GM21529 (cell line): ENCODE measurements at regions not wholly inside any gene's neighbourhood (a gene's known extent, or its start where the extent isn't known, plus 50 kb on each side); places are given as distances from the start of the nearest gene placed in this dataset.

Experiments used
- ATAC-seq: cut with Tn5 transposase; IDR thresholded peaks from one replicate; pipeline ENCODE4 v1.9.1; 2021; ENCODE audit not compliant: unreplicated experiment

DNA sequence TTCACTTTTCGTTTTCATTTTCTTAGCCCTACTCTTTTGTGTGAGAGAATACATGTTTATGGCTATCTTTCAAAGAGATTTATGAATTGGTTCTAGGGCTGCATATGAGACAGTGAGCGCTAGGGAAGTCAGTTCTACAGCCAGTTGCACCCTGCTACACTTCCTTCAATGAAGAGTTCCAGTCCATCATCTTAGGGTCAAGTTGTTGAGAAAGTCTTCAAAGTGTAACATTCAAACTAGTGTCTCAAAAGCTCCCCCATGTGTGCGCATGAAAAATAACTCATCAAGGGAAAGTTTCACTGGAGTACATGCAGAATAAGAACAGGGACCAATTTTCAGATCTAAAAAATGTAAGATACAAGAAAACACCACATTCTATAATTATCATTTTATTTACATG, 317.2 kb downstream of the DEPDC1B start:
- peak; percentile 39 for ATAC-seq

DNA sequence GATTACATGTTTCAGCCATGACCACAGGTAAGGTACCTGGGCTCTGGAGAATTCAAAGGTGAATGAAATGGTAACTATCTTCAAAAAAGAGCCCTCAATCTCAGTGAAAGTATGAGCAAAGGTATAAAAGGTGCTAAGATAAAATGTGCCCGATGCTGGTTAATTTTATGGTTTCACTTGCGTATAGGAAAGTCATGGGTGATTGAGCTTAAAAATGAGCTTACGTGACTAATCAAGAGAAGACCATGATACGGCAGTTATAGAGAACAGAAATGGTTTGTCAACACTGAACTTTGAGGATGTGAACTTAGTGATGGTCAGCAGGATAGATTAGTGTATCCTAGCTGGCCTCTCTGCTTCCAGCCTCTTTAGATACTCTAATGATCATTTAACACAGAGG, 320.1 kb downstream of the DEPDC1B start:
- ATAC-seq = no peak

GRCh38 chr5:60377826-60378225, 322.1 kb downstream of the DEPDC1B start:
- ATAC-seq = no peak

GRCh38 chr5:60376860-60377259, 323.1 kb downstream of the DEPDC1B start:
- ATAC-seq = no peak

DNA sequence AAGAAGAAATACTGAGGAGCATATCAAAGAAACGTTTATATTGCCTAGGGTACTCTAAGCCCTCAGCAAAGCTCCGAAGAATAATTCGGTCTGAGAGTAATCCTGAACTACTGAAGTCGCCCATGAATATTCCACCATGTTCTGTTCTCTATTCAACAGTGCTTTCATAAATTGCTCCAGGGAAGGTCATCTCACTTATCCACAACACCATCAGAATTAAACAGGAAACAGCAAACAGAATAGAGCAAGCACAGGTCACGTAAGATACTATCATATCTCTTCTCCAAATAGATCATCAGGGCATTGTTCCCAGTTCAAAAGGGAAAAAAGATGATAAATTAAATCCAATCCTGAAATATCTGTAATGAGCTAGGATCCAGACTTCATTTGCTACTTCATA, 325.6 kb downstream of the DEPDC1B start:
- no peak for ATAC-seq

- ATAC-seq = no peak
Observed at GRCh38 chr5:60372786-60373185, 327.2 kb downstream of the DEPDC1B start.

DNA sequence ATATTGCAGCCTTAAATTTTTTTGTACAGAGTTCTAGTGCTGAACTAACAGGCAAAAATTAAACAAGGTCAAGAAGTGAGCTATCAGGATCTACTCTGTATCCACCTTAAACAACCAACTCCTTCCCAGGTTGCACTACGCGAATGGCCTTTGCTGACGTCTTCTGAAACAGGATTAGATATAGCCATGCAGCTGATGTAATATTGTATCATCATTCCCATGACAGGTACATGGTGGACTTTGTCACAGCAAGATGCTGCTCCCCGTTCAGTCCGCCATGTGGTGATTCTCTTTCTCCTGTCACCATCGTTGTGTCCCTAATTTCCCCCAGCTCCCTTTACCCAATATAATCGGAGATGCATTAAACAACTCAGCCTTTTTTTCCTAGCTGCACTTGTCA, 328.9 kb downstream of the DEPDC1B start:
- ATAC-seq = no peak

DNA sequence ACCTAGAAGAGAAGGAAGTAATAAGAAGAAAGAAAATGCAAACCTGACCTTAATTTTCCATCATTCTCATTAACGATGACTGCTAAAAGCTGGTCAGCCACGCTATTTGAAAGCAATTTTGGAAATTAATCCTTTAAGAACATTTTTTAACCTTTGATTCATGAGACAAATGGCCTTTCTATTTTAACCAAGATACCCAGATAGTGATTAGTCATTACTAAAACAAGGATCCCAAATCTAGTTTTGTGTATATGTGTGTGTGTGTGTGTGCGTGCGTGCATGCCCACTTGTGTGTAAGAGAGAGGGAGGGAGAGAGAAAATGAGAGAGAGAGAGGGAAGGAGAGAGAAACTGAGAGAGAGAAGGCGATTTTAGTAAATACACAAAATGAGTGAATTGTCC, 329.5 kb downstream of the DEPDC1B start:
- ATAC-seq = no peak

- no peak for ATAC-seq
Observed at GRCh38 chr5:60369391-60369790, 330.6 kb downstream of the DEPDC1B start.

DNA sequence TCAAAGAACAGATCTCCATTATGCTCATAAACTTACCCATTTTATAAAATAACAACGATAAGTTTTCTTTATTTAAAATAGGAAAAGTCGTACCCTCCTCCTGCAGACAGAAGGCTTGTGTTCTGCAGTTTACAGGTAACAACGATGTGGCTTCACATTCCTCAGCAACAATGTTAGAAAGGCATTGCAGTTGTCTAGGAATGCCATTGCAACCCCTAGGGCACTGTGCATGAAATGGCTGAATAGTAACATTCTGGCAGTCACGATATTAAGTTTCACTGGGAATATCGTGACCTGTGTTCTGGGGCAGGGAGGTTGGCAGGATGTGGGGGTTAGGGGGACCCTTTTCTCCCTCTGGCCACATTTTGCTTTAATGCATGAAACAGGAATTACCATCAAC, 331.9 kb downstream of the DEPDC1B start:
- no peak for ATAC-seq

- no peak for ATAC-seq
Observed at GRCh38 chr5:60366489-60366888, 333.5 kb downstream of the DEPDC1B start.

- ATAC-seq = no peak
Observed at GRCh38 chr5:60365001-60365400, 335.0 kb downstream of the DEPDC1B start.

- no peak for ATAC-seq
Observed at GRCh38 chr5:60362158-60362557, 337.8 kb downstream of the DEPDC1B start.

DNA sequence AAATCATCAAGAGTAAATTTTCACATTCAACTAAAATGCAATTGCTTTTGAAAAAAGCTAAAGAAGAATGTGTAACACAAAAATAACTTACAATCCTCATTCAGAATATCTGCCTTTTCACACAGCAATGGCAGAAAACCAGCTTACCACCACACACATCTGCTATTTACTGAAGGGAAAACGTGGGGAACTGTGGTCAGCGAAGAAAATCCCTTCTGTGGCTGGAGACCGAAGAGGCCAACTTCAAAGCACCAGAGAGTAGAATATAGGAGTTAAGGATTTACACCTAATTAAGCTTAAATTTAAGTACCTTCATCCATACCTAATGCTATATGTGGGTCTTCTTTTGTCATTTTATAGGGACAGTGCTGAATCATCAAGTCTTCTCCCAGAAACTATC, 339.6 kb downstream of the DEPDC1B start:
- ATAC-seq = no peak

DNA sequence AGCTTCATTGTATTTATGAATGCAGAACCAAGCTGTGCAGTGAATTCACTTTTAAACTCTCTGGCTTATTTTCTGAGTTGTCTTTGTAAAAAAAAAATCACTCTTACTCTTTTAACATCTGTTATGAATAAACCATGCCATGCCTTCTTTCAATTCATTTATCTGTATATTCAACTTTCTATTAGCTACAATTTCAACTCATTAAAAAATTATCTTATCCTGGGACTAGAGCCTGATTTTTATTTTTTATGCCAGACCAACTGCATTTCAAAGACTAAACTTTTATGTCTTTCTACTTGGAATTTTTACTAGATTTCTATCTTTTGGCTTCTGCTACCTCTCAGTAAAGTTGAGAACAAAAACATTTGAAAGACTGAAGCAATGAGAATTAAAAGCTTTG, 342.7 kb downstream of the DEPDC1B start:
- ATAC-seq = no peak

DNA sequence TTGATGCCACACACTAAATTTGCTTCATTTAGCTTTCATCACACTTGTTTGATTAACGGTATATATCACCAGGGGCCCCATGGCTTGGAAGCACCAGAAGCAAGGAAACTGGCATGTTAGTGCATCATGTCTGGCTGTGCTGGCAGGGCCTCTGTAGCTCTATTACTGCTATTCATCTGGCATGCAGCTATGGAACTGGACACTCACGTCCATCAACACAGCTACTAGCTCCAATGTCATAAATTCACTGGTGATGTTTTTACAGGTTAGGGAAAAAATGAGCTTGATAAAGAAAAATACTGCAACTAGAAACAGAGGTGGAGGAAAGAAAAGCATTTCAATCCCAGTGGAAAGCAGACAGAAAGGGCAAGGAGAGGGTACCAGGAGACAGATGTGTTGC, 343.2 kb downstream of the DEPDC1B start:
- ATAC-seq = no peak

DNA sequence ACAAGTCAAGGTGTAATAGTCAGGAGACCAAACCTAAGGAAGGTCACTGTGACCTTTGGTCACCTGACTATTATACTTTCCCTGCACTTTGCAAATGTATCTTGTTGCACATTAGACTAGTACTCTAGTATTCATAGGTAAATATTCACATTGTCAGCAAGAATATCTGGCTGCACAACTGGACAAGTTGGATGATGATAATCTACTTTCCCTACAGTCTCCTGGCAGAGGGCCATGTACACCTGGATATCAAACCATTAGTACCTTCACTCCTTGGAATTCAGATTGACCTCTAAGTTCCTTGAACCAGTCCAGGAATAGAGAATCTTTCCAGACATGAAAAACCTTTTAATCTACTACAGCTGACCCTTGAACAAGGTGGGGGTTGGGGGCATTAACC, 344.8 kb downstream of the DEPDC1B start:
- no peak for ATAC-seq

DNA sequence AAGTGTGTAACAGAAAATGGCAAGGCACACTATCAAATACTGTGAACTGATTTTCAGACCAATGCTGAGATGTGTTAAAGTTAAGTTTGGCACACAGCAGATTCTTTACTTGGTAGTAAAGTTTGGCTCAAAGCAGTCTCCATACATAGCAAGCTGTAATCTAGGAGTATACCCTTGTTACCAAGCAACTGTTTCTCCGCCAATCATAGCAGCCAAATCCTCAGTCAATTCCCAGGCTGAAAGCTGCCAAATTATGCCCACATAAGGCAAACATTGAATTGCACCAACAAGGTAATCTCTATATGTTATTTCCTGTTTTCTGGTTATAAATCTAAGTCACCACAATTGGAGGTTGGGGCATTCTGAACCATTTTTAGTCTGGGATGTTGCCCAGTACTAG, 345.7 kb downstream of the DEPDC1B start:
- no peak for ATAC-seq

DNA sequence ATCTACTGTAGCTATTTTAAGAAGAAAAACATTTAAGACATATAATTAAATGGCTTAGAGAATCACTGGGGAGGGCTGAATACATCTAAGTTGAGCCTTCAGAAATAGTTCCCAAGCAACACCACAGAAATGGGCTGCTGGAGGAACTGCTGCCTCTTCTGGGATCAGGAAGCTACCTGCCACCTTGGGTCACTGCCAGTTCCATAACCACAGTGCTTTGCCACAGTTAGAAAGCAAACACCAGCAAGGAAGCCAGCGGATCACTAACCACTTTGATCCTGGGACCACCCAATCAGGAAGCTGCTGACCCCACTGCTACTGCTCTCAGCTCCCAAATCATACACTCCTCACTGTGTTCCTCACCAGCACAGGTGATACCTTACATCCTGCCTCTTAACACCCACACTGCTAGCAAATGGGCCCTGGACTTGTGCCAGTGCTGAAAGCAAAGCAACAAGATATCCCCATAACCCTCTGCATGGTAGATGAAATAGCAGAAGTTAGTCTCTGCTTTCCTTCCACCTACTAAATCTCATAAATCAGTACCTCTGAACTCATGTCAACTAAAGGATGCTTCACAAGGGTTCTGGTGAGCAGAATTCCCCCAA, 346.9 kb downstream of the DEPDC1B start:
- no peak for ATAC-seq

DNA sequence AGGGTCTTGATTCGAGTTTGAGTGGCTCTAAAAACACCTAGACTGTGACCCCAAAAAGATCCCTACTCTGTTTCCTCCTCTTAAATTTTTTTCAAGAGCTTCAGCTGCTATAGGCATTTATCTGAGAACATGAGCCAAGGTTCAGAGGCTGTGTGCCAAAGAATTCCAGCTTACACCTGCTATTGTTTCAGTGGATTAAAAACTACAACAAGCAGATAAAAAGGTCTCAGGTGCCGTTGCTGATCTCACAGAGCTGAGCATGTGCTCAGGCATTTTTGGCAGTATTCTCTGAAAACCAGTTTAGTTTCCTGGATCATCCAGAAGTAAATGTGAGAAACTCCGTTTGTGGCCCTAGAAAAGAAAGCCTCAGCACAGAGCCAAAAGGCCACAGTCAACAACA, 349.2 kb downstream of the DEPDC1B start:
- no peak for ATAC-seq

DNA sequence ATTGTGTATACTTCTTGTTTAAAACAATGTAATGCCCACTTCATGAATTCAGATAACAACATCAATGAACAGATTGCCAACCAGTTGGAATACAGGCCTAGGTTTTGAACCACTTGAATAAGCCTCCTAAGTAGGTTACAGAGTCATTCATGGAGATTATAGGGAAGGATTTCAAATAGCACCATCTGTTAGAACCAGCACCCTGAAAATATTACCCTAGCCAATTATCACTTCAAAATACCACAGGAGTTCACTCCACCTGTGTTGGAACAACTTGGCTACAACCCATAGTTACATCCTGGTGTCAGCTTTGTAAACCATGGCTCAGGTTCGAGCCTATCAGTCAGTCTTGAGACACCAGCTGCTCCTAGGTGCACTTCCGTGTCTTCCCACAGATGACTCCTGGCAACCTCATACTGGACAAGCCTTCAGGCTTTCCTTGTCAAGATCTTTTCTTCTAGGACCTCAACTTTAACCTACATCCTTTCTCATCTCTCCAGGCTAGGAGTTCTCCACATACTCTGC, 350.0 kb downstream of the DEPDC1B start:
- ATAC-seq = no peak

DNA sequence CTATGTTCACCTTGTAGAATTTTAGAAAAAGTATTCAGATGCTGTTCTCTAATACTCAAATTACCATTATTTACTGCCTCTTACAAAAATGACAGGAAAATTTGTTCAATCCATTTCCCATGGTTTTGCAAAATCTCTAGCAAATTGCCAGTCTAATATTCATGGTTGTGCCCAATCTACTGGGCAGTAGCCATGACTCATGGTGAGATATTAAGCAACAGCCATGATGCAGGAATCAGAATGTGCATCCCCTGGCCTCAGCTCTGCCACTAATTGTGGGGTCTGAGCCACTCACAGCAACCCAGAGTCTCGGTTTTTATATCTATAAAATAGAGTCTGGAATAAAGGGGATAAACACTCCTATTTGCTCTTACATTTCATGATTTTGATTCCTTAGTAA, 353.6 kb downstream of the DEPDC1B start:
- ATAC-seq = no peak

GRCh38 chr5:60343102-60343501, 356.9 kb downstream of the DEPDC1B start:
- ATAC-seq = no peak
